HepG2 (cell line): ENCODE measurements at regions not wholly inside any gene's neighbourhood (a gene's known extent, or its start where the extent isn't known, plus 50 kb on each side); places are given as distances from the start of the nearest gene placed in this dataset.

Source experiments
- ATAC-seq: fragments of 200-7000 bp; cut with Tn5 transposase; 3 replicates; pipeline ENCODE4 v1.9.1; 2020; ENCODE audit warnings: mild to moderate bottlenecking, moderate library complexity
- BruUV-seq: library from RNA; stranded (reverse); fragments of 400-500 nt; replicated peaks from 2 replicates; lab custom pipeline; 2021; lab: Mats Ljungman, UMichigan
- CTCF ChIA-PET: fragments of 300-600 bp; formaldehyde crosslinking; extraction: SDS; loops from one replicate; lab custom pipeline; 2021; ENCODE audit warnings: low total read pairs, inconsistent platforms, low intra/inter-chr PET ratio; lab: Yijun Ruan, JAX
- POLR2A ChIA-PET: fragments of 350-600 bp; sonication (Branson Sonifier 250); formaldehyde crosslinking; loops from one replicate; lab custom pipeline; 2020; ENCODE audit warnings: antibody characterized with exemption, inconsistent platforms; lab: Yijun Ruan, JAX
- DNase-seq: peaks from one replicate; pipeline ENCODE4 v3.0.0-alpha.2; 2015; ENCODE audit warnings: low spot score
- FAIRE-seq: peaks from 3 replicates; lab custom pipeline; 2011; peaks lifted over from hg19 to GRCh38; lab: Jason Lieb, UNC
- H2AFZ ChIP-seq: one replicate; pipeline ENCODE4 v1.6.1; 2011; ENCODE audit warnings: low read length, inconsistent platforms
- H3K27ac ChIP-seq: fragments of 300-600 bp; 3 replicates; pipeline ENCODE4 v1.8.0; 2011; ENCODE audit warnings: mixed run types, mild to moderate bottlenecking, mixed read lengths, low read length, inconsistent platforms; ENCODE audit not compliant: insufficient read depth; ENCODE audit errors: extremely low read length
- H3K27me3 ChIP-seq, 2 experiments: fragments of 200-600 bp in 1 of 2; 2 replicates in 1 of 2; 3 replicates in 1 of 2; pipeline versions ENCODE4 v1.6.0 to v1.8.0; 2011; ENCODE audit warnings: low read length in 2 of 2, mild to moderate bottlenecking in 2 of 2, moderate library complexity in 2 of 2, inconsistent platforms in 1 of 2; ENCODE audit not compliant: insufficient read depth in 2 of 2, control insufficient read depth in 1 of 2
- H3K36me3 ChIP-seq, 2 experiments: fragments of 200-600 bp in 1 of 2; replicated peaks in 1 of 2; 2 replicates in 1 of 2; 3 replicates in 1 of 2; pipeline versions ENCODE4 v1.5.1 to v1.8.0; 2011; ENCODE audit warnings: low read length in 2 of 2, inconsistent platforms in 1 of 2; ENCODE audit not compliant: insufficient read depth in 2 of 2, control insufficient read depth in 1 of 2
- H3K4me1 ChIP-seq: 2 replicates; pipeline ENCODE4 v1.5.1; 2012; ENCODE audit warnings: low read length, inconsistent platforms; ENCODE audit not compliant: insufficient read depth
- H3K4me2 ChIP-seq: 2 replicates; pipeline ENCODE4 v1.6.0; 2011; ENCODE audit warnings: low read depth, low read length, inconsistent platforms
- H3K4me3 ChIP-seq, 3 experiments: fragments of 200-600 bp in 1 of 3; sonication (generic), shearing (Covaris generic) in 1 of 3; replicated peaks in 1 of 3; 2 replicates each; pipeline ENCODE4 v1.5.1; 2011 to 2016; ENCODE audit warnings: low read length in 3 of 3, inconsistent platforms in 2 of 3, low read depth in 2 of 3, mild to moderate bottlenecking in 2 of 3, control low read depth in 1 of 3, mixed read lengths in 1 of 3; ENCODE audit not compliant: insufficient read depth in 1 of 3
- H3K79me2 ChIP-seq: one replicate; pipeline ENCODE4 v1.6.1; 2011; ENCODE audit warnings: low read length, inconsistent platforms; ENCODE audit not compliant: insufficient read depth
- H3K9ac ChIP-seq: 2 replicates; pipeline ENCODE4 v1.6.0; 2011; ENCODE audit warnings: mild to moderate bottlenecking, low read depth, low read length, inconsistent platforms; ENCODE audit not compliant: insufficient read depth
- H3K9me3 ChIP-seq: 2 replicates; pipeline ENCODE4 v1.5.1; 2012; ENCODE audit warnings: mild to moderate bottlenecking, low read length
- H4K20me1 ChIP-seq: 2 replicates; pipeline ENCODE4 v1.6.0; 2011; ENCODE audit warnings: inconsistent platforms, mild to moderate bottlenecking, low read length, moderate library complexity; ENCODE audit not compliant: insufficient read depth
- CREBL2 ChIP-seq: sonication (generic); formaldehyde crosslinking; IDR thresholded peaks from 2 replicates; pipeline ENCODE4 v1.8.1; 2023; ENCODE audit warnings: missing genetic modification reagents, mild to moderate bottlenecking, borderline replicate concordance
- DMAP1 ChIP-seq: IDR thresholded peaks from 2 replicates; pipeline ENCODE4 v1.6.1; 2016
- FOXO4 ChIP-seq: sonication (generic); formaldehyde crosslinking; conservative IDR thresholded peaks from 2 replicates; pipeline ENCODE4 v1.8.1; 2023; ENCODE audit warnings: missing genetic modification reagents
- KDM1A ChIP-seq: IDR thresholded peaks from 2 replicates; pipeline ENCODE4 v1.6.1; 2016; ENCODE audit warnings: missing compliant biosample characterization
- MTA3 ChIP-seq: sonication (generic); formaldehyde crosslinking; IDR thresholded peaks from 2 replicates; pipeline ENCODE4 v1.4.0; 2020; ENCODE audit warnings: missing genetic modification reagents
- NBN ChIP-seq: fragments of 450-650 bp; conservative IDR thresholded peaks from 2 replicates; pipeline ENCODE4 v1.6.1; 2017
- NR1H2 ChIP-seq: sonication (generic); formaldehyde crosslinking; IDR thresholded peaks from 2 replicates; pipeline ENCODE4 v1.8.1; 2022; ENCODE audit warnings: low read depth, missing genetic modification reagents, borderline replicate concordance
- PAXIP1 ChIP-seq: sonication (generic); formaldehyde crosslinking; conservative IDR thresholded peaks from 2 replicates; pipeline ENCODE4 v1.4.0; 2020; ENCODE audit warnings: mild to moderate bottlenecking, missing genetic modification reagents, moderate library complexity
- SNAPC2 ChIP-seq: sonication (generic); formaldehyde crosslinking; IDR thresholded peaks from 2 replicates; pipeline ENCODE4 v1.8.1; 2022; ENCODE audit warnings: mild to moderate bottlenecking, missing genetic modification reagents
- ZNF383 ChIP-seq: sonication (generic); formaldehyde crosslinking; IDR thresholded peaks from 2 replicates; pipeline ENCODE4 v1.4.0; 2020; ENCODE audit warnings: missing genetic modification reagents, mild to moderate bottlenecking, borderline replicate concordance
- ZNF432 ChIP-seq: sonication (generic); formaldehyde crosslinking; IDR thresholded peaks from 2 replicates; pipeline ENCODE4 v1.5.0; 2020; ENCODE audit warnings: missing genetic modification reagents, mild to moderate bottlenecking, borderline replicate concordance
- ZNF558 ChIP-seq: sonication (generic); formaldehyde crosslinking; IDR thresholded peaks from 2 replicates; pipeline ENCODE4 v1.9.0; 2022; ENCODE audit warnings: mild to moderate bottlenecking, missing genetic modification reagents, borderline replicate concordance
- ZNF761 ChIP-seq: sonication (generic); formaldehyde crosslinking; conservative IDR thresholded peaks from 2 replicates; pipeline ENCODE4 v1.4.0; 2020; ENCODE audit warnings: mild to moderate bottlenecking, missing genetic modification reagents
- WGBS: methylation state at CpG from one replicate; pipeline ENCODE4 v1.1.6; 2017; ENCODE audit warnings: low lambda C conversion rate; 5-methylcytosine and 5-hydroxymethylcytosine counted together
- in situ Hi-C: cut with HindIII; loops from 2 replicates; pipeline ENCODE4 v1.10.0; 2017; ENCODE audit warnings: low pct_unique_long_range_greater_than_20kb; ENCODE audit not compliant: extremely low pct_ligation_motif_present
- intact Hi-C: fragments of 100-400 bp; cut with micrococcal nuclease; formaldehyde crosslinking; loops from one replicate; pipeline ENCODE4 v1.10.0; 2022; ENCODE audit not compliant: unreplicated experiment

- no peak for TF ChIP-seq ZNF761
- TF ChIP-seq DMAP1 (CRISPR knock-in tag), result no peak
- no peak for TF ChIP-seq MTA3 (CRISPR knock-in tag)
- TF ChIP-seq, all 625 proteins: peak for 0
These were observed 317.6 kb upstream of the SMIM21 start (continued) for GRCh38 chr18:75745147-75745546.

- Histone ChIP-seq H4K20me1 (no peaks in the 10 kb centered on the region), H3K4me2 (no peak overlapping the region), H2AFZ (no peak overlapping the region), H3K27ac (no peak overlapping the region), H3K27me3 (peaks cover 0 to 19% of the 10 kb centered on the region in 2 experiments; a peak in 1 of 5 replicates), H3K79me2 (no peaks in the 10 kb centered on the region), H3K4me3 (no peak overlapping the region), H3K9me3 (no peaks in the 10 kb centered on the region; the same call in 1 of the 2 replicates), H3K9ac (no peak overlapping the region), H3K36me3 (no peaks in the 10 kb centered on the region), H3K4me1 (no peaks in the 10 kb centered on the region)
- 4% methylated on average over 4 of the region's 4 CpGs for WGBS
- no TSS peak for BruUV-seq
- FAIRE-seq (no peak), ATAC-seq (no peak), DNase-seq (no peak)
- ChIA-PET CTCF (no interaction called here), POLR2A (no interaction called here)
- intact Hi-C loops, result no loop called here
- in situ Hi-C loops, result no loop called here
- TF ChIP-seq KDM1A (CRISPR knock-in tag) (no peak), NBN (no peak), FOXO4 (no peak)
These were observed 315.0 kb upstream of the SMIM21 start for GRCh38 chr18:75742516-75742915.

- BruUV-seq, result no TSS peak
- Histone ChIP-seq H3K9ac (no peak overlapping the region), H3K9me3 (no peaks in the 10 kb centered on the region; the same call in 1 of the 2 replicates), H3K27ac (no peak overlapping the region), H3K36me3 (no peaks in the 10 kb centered on the region), H4K20me1 (no peaks in the 10 kb centered on the region), H3K4me2 (no peak overlapping the region), H2AFZ (no peak overlapping the region), H3K4me1 (no peaks in the 10 kb centered on the region), H3K4me3 (no peak overlapping the region), H3K79me2 (no peaks in the 10 kb centered on the region), H3K27me3 (peaks cover 0 to 14% of the 10 kb centered on the region in 2 experiments; a peak in 1 of 5 replicates)
- intact Hi-C loops, result no loop called here
- no peak for FAIRE-seq
- ChIA-PET CTCF (no interaction called here), POLR2A (no interaction called here)
- in situ Hi-C loops, result no loop called here
- DNase-seq, result no peak
- ATAC-seq, result no peak
- TF ChIP-seq NR1H2 (CRISPR knock-in tag) (no peak), ZNF432 (CRISPR knock-in tag) (no peak), CREBL2 (CRISPR knock-in tag) (no peak), PAXIP1 (CRISPR knock-in tag) (no peak), ZNF383 (CRISPR knock-in tag) (no peak), ZNF558 (no peak), SNAPC2 (CRISPR knock-in tag) (no peak)
- under 1% methylated on average over 7 of the region's 7 CpGs for WGBS
These were observed 312.2 kb upstream of the SMIM21 start for GRCh38 chr18:75739682-75740081.
